ELR (cell line): ENCODE measurements at regions not wholly inside any gene's neighbourhood (a gene's known extent, or its start where the extent isn't known, plus 50 kb on each side); places are given as distances from the start of the nearest gene placed in this dataset.

Experiments
- DNase-seq: peaks from one replicate; pipeline ENCODE4 v3.0.0-alpha.2; 2015; ENCODE audit warnings: low read depth

GRCh38 chr6:146865756-146866379 is 267.1 kb downstream of the ADGB start:
- DNase-seq, result no peak

- DNase-seq, result no peak
Observed at GRCh38 chr6:146866731-146867414, 268.1 kb downstream of the ADGB start.

- no peak for DNase-seq
Observed at GRCh38 chr6:146868671-146869209, 270.0 kb downstream of the ADGB start.

- DNase-seq, result no peak
Observed at GRCh38 chr6:146870760-146871159, 272.0 kb downstream of the ADGB start.

DNA sequence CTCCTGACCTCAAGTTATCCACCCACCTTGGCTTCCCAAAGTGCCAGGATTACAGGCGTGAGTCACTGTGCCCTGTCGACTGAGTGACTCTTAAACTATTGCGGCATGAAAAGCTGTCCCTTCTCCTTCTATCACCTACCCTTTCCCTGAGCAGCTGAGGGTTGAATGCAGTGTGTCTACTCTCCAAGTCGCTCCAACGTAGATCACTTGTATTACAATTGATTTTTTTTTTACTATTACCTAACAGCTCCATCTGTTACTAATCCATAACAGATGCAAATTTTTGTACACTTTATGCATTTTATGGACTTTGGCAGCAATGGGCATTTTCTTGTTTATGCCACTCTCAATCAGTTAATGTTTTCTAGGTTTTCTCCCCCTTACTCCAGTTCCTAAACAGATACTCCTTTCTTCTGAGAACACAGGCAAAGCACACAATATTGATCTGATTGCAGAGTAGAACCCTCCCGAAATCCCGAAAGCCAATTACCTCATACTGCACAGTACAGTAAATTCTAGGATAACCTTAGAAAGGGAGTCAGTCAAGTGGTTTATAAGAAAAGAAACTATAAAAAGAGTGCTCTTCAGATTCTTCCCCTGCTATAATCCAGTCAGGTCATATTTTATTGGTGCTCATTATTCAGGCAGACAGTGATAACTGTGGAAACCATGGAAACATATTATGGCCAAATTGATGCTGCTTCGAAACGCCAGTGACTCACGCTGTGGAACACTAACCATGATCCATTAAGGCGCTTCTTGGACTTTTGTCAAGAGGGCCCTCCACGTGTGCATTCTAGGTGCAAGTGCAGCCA is 273.0 kb downstream of the ADGB start:
- no peak for DNase-seq

DNA sequence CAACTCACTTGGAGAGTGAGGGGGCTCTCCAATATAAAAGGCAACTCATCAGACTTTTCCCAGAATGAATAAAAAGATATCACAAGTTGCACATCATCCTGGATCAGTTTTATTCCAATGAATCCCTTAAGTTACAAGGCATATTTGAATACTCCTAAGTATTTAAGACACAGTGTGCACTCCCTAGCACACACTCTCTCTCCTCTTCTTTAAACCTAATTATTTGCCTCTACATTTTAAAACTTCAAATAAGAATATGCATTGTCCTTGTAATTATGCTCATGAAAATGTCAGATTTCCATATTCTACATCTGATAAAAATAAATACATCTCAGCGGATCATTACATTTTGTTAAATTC is 273.6 kb downstream of the ADGB start:
- DNase-seq, result no peak

GRCh38 chr6:146874278-146875018 is 275.7 kb downstream of the ADGB start:
- no peak for DNase-seq

DNA sequence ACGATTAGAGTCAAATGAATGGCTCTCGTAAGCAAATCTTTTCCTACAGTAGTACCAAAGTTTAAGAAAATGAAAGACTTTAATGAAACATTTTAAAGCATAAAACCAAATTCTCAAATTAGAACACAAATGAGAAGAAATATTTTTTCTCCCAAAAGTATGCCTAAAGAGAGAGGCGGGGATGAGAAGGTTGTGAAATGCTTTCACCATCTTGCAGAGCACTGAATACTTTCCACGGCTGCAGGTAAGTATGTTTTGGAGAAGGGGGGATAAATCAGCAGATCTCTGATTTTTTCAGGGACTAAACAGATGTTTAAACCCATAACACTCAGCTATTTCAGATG is 277.1 kb downstream of the ADGB start:
- DNase-seq, result no peak

- DNase-seq, result no peak
Observed at GRCh38 chr6:146876271-146877151, 277.7 kb downstream of the ADGB start.

- DNase-seq, result no peak
Observed at GRCh38 chr6:146878168-146878951, 279.6 kb downstream of the ADGB start.

- no peak for DNase-seq
Observed at GRCh38 chr6:146878952-146879340, 280.2 kb downstream of the ADGB start.

- no peak for DNase-seq
Observed at GRCh38 chr6:146879406-146880117, 280.8 kb downstream of the ADGB start.

DNA sequence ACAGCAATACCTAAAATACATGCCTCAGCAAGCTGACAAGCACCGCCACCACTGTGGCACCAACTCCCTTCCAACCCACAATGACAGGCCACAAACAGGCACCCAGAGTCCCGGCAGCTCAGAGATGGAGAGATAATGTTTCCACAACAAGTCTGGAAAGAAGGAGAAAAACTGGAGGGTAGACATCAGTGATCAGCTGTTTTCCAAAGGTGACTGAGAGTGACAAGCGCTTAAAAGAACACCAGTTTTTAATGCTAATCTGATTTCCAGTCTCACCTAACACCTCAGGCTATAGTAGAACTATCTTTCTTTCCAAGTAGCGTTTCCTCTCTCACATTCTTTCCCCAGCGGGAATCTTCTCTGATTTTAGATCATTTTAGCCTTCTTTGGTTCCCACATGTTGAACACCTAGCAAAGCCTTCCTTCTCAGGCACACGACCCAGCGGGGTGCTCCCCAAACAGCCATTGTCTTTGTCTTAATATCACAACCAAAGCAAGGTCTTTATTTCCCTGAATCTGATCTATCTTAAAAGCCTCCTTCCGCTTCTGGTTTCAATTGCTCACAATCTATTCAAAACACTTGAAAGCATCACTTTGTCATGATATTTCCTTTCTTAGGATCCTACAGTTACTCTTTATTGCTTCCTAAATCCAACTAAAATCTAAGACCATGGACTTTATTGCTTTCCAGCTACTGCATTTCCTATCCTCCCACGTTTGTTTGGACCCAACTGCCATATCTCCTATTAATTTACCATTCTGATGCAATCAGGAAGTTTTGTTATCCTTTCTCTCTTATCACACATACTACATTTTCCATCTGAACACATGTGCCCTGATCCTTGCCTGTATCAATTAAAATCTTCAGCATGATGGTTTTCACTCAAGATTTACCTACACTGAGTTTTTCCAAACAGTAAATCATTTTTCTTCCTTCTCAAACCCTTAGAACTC is 282.7 kb downstream of the ADGB start:
- no peak for DNase-seq

- no peak for DNase-seq
Observed at GRCh38 chr6:146883640-146884531, 285.1 kb downstream of the ADGB start.

GRCh38 chr6:146884728-146885127 is 286.0 kb downstream of the ADGB start:
- DNase-seq, result no peak

GRCh38 chr6:146885708-146886457 is 287.1 kb downstream of the ADGB start:
- no peak for DNase-seq
